Mesothelial cell of epicardium (in vitro differentiated cells): ENCODE measurements at regions not wholly inside any gene's neighbourhood (a gene's known extent, or its start where the extent isn't known, plus 50 kb on each side); places are given as distances from the start of the nearest gene placed in this dataset.

Source experiments
- DNase-seq, 2 experiments: peaks; one replicate each; pipeline ENCODE4 v3.0.0; 2021; ENCODE audit warnings: low spot score in 2 of 2; ENCODE audit not compliant: unreplicated experiment in 2 of 2
- H3K27ac Mint-ChIP-seq: 2 replicates; pipeline ENCODE4 v1.8.0; 2021; ENCODE audit warnings: mixed read lengths
- H3K27me3 Mint-ChIP-seq: 2 replicates; pipeline ENCODE4 v1.8.0; 2021; ENCODE audit warnings: low read depth, mixed read lengths
- H3K36me3 Mint-ChIP-seq: 2 replicates; pipeline ENCODE4 v1.8.0; 2021; ENCODE audit warnings: mixed read lengths
- H3K4me1 Mint-ChIP-seq: 2 replicates; pipeline ENCODE4 v1.8.0; 2021; ENCODE audit warnings: mixed read lengths
- H3K4me3 Mint-ChIP-seq: 2 replicates; pipeline ENCODE4 v1.8.0; 2021; ENCODE audit warnings: mild to moderate bottlenecking, moderate library complexity, mixed read lengths
- H3K9me3 Mint-ChIP-seq: 2 replicates; pipeline ENCODE4 v1.8.0; 2021; ENCODE audit warnings: mixed read lengths
- TF ChIP-seq, protein P1 (sequence below): fragments of 200-600 bp; sonication (generic); IDR thresholded peaks from one replicate; pipeline ENCODE4 v1.5.0; 2021; ENCODE audit warnings: antibody characterized with exemption; ENCODE audit not compliant: unreplicated experiment

GRCh38 chr11:42319921-42320320, 860.5 kb upstream of the LRRC4C start:
- H3K27me3 Mint-ChIP-seq = no peaks in the 10 kb centered on the region
- no peaks in the 10 kb centered on the region for H3K36me3 Mint-ChIP-seq
- DNase-seq = no peak
- H3K27ac Mint-ChIP-seq = no peak overlapping the region
- TF ChIP-seq, protein P1, sequence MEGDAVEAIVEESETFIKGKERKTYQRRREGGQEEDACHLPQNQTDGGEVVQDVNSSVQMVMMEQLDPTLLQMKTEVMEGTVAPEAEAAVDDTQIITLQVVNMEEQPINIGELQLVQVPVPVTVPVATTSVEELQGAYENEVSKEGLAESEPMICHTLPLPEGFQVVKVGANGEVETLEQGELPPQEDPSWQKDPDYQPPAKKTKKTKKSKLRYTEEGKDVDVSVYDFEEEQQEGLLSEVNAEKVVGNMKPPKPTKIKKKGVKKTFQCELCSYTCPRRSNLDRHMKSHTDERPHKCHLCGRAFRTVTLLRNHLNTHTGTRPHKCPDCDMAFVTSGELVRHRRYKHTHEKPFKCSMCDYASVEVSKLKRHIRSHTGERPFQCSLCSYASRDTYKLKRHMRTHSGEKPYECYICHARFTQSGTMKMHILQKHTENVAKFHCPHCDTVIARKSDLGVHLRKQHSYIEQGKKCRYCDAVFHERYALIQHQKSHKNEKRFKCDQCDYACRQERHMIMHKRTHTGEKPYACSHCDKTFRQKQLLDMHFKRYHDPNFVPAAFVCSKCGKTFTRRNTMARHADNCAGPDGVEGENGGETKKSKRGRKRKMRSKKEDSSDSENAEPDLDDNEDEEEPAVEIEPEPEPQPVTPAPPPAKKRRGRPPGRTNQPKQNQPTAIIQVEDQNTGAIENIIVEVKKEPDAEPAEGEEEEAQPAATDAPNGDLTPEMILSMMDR = no peak
- H3K4me1 Mint-ChIP-seq = no peaks in the 10 kb centered on the region
- H3K9me3 Mint-ChIP-seq = peaks cover 6% of the 10 kb centered on the region
- no peak overlapping the region for H3K4me3 Mint-ChIP-seq

GRCh38 chr11:42329929-42330565, 870.6 kb upstream of the LRRC4C start:
- H3K36me3 Mint-ChIP-seq = no peaks in the 10 kb centered on the region
- H3K4me3 Mint-ChIP-seq = no peak overlapping the region
- no peaks in the 10 kb centered on the region for H3K27me3 Mint-ChIP-seq
- H3K4me1 Mint-ChIP-seq = no peaks in the 10 kb centered on the region
- no peak overlapping the region for H3K27ac Mint-ChIP-seq
- TF ChIP-seq, protein P1 = no peak
- no peak for DNase-seq
- H3K9me3 Mint-ChIP-seq = peaks cover 46% of the 10 kb centered on the region

- peaks cover 3% of the 10 kb centered on the region for H3K4me1 Mint-ChIP-seq
- no peaks in the 10 kb centered on the region for H3K36me3 Mint-ChIP-seq
- H3K27ac Mint-ChIP-seq = no peak overlapping the region
Measured at GRCh38 chr11:42337786-42338455, 878.5 kb upstream of the LRRC4C start.

DNA sequence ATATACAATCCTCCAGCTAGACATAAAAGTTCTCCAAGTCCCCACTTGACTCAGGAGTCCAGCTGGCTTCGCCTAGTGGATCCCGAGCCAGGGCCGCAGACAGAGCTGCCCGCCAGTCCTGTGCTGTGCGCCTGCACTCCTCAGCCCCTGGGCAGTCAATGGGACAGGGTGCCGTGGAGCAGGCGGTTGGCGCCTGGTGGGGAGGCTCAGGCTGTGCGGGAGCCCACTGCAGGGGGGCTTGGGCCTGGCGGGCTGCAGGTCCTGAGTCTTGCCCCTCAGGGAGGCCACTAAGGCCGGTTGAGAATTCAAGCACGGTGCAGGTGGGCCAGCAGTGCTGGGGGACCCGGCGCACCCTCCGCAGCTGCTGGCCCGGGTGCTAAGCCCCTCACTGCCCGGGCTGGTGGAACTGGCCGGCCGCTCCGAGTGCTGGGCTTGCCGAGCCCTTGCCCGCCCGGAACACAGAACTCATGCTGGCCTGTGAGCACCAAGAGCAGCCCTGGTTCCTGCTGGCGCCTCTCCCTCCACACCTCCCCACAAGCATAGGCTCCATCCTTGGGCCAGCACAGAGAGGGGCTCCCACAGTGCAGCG, 884.8 kb upstream of the LRRC4C start:
- Mint-ChIP-seq H3K27ac (no peak overlapping the region), H3K4me1 (no peaks in the 10 kb centered on the region), H3K27me3 (no peaks in the 10 kb centered on the region), H3K9me3 (peaks cover 22% of the 10 kb centered on the region), H3K36me3 (no peaks in the 10 kb centered on the region), H3K4me3 (no peak overlapping the region)
- DNase-seq = no peak
- TF ChIP-seq, protein P1 = no peak

More at GRCh38 chr11:42337786-42338455, 878.5 kb upstream of the LRRC4C start:
- Mint-ChIP-seq H3K9me3 (peaks cover 30% of the 10 kb centered on the region), H3K27me3 (no peaks in the 10 kb centered on the region), H3K4me3 (no peak overlapping the region)
- TF ChIP-seq, protein P1 = no peak
- no peak for DNase-seq

DNA sequence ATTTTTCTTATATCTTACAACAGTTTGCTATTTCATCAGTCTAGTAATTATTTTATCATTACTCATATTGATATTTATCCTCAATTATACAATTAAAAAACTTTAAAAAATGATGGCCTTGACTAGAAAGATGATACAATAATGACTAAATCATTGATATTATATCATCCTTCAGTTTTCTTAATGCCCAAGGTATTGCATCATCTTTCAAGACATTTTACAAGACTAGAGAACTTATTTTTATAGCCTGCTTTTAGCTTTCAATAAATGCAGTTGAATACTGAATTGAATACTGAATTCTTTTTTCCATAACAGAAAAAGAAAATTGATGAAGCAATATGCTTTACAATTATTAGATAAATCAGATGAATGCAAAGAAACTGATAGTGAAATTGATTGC, 886.5 kb upstream of the LRRC4C start:
- Mint-ChIP-seq H3K27ac (no peak overlapping the region), H3K36me3 (no peaks in the 10 kb centered on the region), H3K9me3 (peaks cover 19% of the 10 kb centered on the region), H3K27me3 (no peaks in the 10 kb centered on the region), H3K4me1 (no peaks in the 10 kb centered on the region), H3K4me3 (no peak overlapping the region)
- TF ChIP-seq, protein P1 = no peak
- no peak for DNase-seq
